ENCODE measurements at regions not wholly inside any gene's neighbourhood (a gene's known extent, or its start where the extent isn't known, plus 50 kb on each side); places are given as distances from the start of the nearest gene placed in this dataset.

DNA sequence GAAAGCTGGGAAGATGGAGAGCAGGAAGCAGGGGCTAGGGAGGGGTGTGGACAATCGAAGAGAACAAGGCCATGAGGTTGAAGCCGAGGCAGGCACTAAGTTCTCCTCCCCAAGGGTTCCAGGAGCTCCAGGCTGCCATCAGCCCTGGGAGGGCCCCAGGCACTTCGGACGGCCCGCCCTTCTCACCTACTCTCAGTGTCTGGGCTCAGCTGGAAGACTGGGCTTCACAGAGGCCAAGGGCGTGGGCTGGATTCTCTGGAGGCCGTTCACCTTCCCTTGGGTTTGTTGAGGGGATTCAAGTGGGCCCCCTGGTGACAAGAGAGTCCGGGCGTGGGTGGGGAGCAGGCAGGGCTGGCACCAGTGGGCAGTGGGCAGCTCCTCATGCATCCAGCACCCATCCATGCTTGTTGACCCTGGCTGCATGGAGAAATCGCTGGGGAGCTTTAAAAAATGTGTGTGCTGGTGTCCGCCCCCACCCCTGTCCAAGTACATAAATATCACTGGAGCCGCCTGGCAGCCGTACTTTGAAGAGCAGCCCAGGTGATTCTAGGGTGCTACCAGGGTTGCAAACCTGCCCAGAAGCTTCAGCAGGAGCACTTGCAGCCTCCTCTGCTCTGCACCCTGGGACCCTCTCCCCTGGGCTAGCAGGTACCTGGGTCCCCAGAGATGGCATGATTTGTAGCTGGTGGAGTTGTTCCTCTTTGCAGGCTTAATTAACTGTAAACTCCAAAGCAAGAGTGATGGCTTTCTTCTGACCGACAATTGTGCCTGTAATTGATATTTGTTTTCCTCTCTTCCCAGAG lies 74.3 kb downstream of the RTL6 start:
- TF ChIP-seq, protein P1, sequence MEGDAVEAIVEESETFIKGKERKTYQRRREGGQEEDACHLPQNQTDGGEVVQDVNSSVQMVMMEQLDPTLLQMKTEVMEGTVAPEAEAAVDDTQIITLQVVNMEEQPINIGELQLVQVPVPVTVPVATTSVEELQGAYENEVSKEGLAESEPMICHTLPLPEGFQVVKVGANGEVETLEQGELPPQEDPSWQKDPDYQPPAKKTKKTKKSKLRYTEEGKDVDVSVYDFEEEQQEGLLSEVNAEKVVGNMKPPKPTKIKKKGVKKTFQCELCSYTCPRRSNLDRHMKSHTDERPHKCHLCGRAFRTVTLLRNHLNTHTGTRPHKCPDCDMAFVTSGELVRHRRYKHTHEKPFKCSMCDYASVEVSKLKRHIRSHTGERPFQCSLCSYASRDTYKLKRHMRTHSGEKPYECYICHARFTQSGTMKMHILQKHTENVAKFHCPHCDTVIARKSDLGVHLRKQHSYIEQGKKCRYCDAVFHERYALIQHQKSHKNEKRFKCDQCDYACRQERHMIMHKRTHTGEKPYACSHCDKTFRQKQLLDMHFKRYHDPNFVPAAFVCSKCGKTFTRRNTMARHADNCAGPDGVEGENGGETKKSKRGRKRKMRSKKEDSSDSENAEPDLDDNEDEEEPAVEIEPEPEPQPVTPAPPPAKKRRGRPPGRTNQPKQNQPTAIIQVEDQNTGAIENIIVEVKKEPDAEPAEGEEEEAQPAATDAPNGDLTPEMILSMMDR (conservative IDR thresholded peaks at IDR 0.05; ENCODE audit: control insufficient read depth, insufficient read depth, low read depth, low read length): no peak
- DNase-seq (ENCODE audit: low read depth): no peak
- no peak overlapping the region for H3K4me3 ChIP-seq (ENCODE audit: control insufficient read depth, low read depth, low read length)

GRCh38 chr22:44422746-44423380 lies 75.2 kb downstream of the RTL6 start:
- TF ChIP-seq, protein P1 (conservative IDR thresholded peaks at IDR 0.05; ENCODE audit: control insufficient read depth, insufficient read depth, low read depth, low read length): no peak
- DNase-seq (ENCODE audit: low read depth): no peak
- no peak overlapping the region for H3K4me3 ChIP-seq (ENCODE audit: control insufficient read depth, low read depth, low read length)

DNA sequence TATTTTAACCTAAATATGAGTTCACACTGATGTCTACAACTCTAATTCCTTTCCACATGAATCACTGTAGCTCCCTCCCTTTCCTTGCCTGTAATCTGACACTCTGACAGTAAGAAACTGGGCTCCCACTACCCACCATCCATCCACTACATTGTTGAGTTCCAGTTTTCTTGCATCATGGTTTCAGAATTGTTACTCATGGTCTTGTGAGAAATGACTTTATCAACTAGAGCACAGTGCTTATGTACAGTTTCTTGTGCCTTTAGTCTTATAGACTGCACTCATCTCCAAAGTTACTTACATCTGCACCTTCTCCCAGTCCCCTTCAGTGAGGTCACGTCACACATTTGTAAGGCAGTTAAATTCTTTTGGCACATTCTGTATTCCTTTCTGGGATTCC lies 78.6 kb downstream of the RTL6 start:
- DNase-seq (ENCODE audit: low read depth): peak; percentile 34
- TF ChIP-seq, protein P1 (conservative IDR thresholded peaks at IDR 0.05; ENCODE audit: control insufficient read depth, insufficient read depth, low read depth, low read length): no peak
- H3K4me3 ChIP-seq (ENCODE audit: control insufficient read depth, low read depth, low read length): no peak overlapping the region

- no peak overlapping the region for H3K4me3 ChIP-seq (ENCODE audit: control insufficient read depth, low read depth, low read length)
- DNase-seq (ENCODE audit: low read depth): no peak
- TF ChIP-seq, protein P1 (conservative IDR thresholded peaks at IDR 0.05; ENCODE audit: control insufficient read depth, insufficient read depth, low read depth, low read length): no peak
Measured at GRCh38 chr22:44413211-44413610, 84.8 kb downstream of the RTL6 start.

- no peak overlapping the region for H3K4me3 ChIP-seq (ENCODE audit: control insufficient read depth, low read depth, low read length)
- TF ChIP-seq, protein P1 (conservative IDR thresholded peaks at IDR 0.05; ENCODE audit: control insufficient read depth, insufficient read depth, low read depth, low read length): no peak
- DNase-seq (ENCODE audit: low read depth): no peak
Measured at GRCh38 chr22:44412136-44412731, 85.8 kb downstream of the RTL6 start.

GRCh38 chr22:44411226-44412135 lies 86.6 kb downstream of the RTL6 start:
- H3K4me3 ChIP-seq (ENCODE audit: control insufficient read depth, low read depth, low read length): no peak overlapping the region
- TF ChIP-seq, protein P1 (conservative IDR thresholded peaks at IDR 0.05; ENCODE audit: control insufficient read depth, insufficient read depth, low read depth, low read length): no peak
- no peak for DNase-seq (ENCODE audit: low read depth)

Data from fibroblast of mammary gland (primary cell).